ENCODE measurements at regions not wholly inside any gene's neighbourhood (a gene's known extent, or its start where the extent isn't known, plus 50 kb on each side); places are given as distances from the start of the nearest gene placed in this dataset.

DNA sequence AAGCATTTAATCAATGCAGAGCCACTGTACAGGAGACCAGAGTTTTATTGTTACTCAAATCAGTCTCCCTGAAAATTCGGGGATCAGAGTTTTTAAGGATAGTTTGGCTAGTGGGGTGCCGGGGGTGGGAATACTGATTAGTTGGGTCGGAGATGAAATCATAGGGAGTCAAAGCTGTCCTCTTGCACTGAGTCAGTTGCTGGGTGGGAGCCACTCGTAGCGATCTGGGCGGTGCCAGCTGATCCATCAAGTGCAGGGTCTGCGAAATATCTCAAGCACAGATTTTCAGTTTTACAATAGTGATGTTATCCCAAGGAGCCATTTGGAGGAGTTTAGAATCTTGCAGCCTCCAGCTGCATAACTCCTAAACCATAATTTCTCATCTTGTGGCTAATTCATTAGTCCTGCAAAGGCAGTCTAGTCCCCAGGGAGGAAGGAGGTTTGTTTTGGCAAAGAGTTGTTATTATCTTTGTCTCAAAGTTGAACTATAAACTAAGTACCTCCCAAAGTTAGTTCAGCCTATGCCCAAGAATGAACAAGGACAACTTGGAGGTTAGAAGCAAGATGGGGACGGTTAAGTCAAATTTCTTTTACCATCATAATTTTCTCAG, 169.4 kb upstream of the PLEKHG7 start:
- no peaks in the 10 kb centered on the region for H3K27me3 ChIP-seq (ENCODE audit: control insufficient read depth, insufficient read depth, low read length)
- DNase-seq (ENCODE audit: low read depth, low spot score) (no peak), ATAC-seq (no peak)
- no peaks in the 10 kb centered on the region for H3K36me3 ChIP-seq (ENCODE audit: control insufficient read depth, insufficient read depth, low read length)
- in situ Hi-C loops (cut with HindIII; ENCODE audit: low pct_unique_long_range_greater_than_20kb, low sequenced_read_pairs), result no loop called here
- H3K9me3 ChIP-seq (ENCODE audit: control insufficient read depth, insufficient read depth, low read depth, low read length), result no peaks in the 10 kb centered on the region
- ChIA-PET POLR2A (no interaction called here), CTCF (no interaction called here)
- TF ChIP-seq TCF7L2 (IDR thresholded peaks at IDR 0.05; ENCODE audit: low read depth, low read length), result no peak
- no peak for TF ChIP-seq POLR2AphosphoS5 (IDR thresholded peaks at IDR 0.05; ENCODE audit: low read depth, low read length)
- no peak for TF ChIP-seq CTCF (IDR thresholded peaks at IDR 0.05)
- TF ChIP-seq REST (IDR thresholded peaks at IDR 0.05; ENCODE audit: insufficient read depth in 1 of 2, low read depth in 2 of 2, low read length in 1 of 2), result no peak
- TF ChIP-seq SIN3A (IDR thresholded peaks at IDR 0.05; ENCODE audit: borderline replicate concordance, insufficient read depth, low read depth, low read length), result no peak
- no TSS peak for BruUV-seq (replicated peaks)
- H3K4me3 ChIP-seq (ENCODE audit: low read depth in 2 of 2, low read length in 2 of 2), result no peak overlapping the region
- no peaks in the 10 kb centered on the region for H3K4me1 ChIP-seq (ENCODE audit: control insufficient read depth, insufficient read depth, low read length)
- H3K27ac ChIP-seq (ENCODE audit: low read length), result no peak overlapping the region
- intact Hi-C loops (cut with micrococcal nuclease; ENCODE audit: unreplicated experiment), result no loop called here

GRCh38 chr12:92530706-92531105, 172.1 kb upstream of the PLEKHG7 start:
- Histone ChIP-seq H3K36me3 (ENCODE audit: control insufficient read depth, insufficient read depth, low read length) (no peaks in the 10 kb centered on the region), H3K4me1 (ENCODE audit: control insufficient read depth, insufficient read depth, low read length) (no peaks in the 10 kb centered on the region), H3K27me3 (ENCODE audit: control insufficient read depth, insufficient read depth, low read length) (no peaks in the 10 kb centered on the region), H3K9me3 (ENCODE audit: control insufficient read depth, insufficient read depth, low read depth, low read length) (no peaks in the 10 kb centered on the region), H3K4me3 (ENCODE audit: low read depth in 2 of 2, low read length in 2 of 2) (no peak overlapping the region), H3K27ac (ENCODE audit: low read length) (no peak overlapping the region)
- in situ Hi-C loops (cut with HindIII; ENCODE audit: low pct_unique_long_range_greater_than_20kb, low sequenced_read_pairs) (no loop called here), intact Hi-C loops (cut with micrococcal nuclease; ENCODE audit: unreplicated experiment) (no loop called here)
- ChIA-PET POLR2A (no interaction called here), CTCF (no interaction called here)
- no peak for ATAC-seq
- TF ChIP-seq POLR2AphosphoS5 (IDR thresholded peaks at IDR 0.05; ENCODE audit: low read depth, low read length) (no peak), TCF7L2 (IDR thresholded peaks at IDR 0.05; ENCODE audit: low read depth, low read length) (no peak), CTCF (IDR thresholded peaks at IDR 0.05) (no peak), SIN3A (IDR thresholded peaks at IDR 0.05; ENCODE audit: borderline replicate concordance, insufficient read depth, low read depth, low read length) (no peak), REST (IDR thresholded peaks at IDR 0.05; ENCODE audit: insufficient read depth in 1 of 2, low read depth in 2 of 2, low read length in 1 of 2) (no peak)
- no TSS peak for BruUV-seq (replicated peaks)
- no peak for DNase-seq (ENCODE audit: low read depth, low spot score)
